Activated T-cell treated with anti-CD3 and anti-CD28 coated beads, Interleukin-2, amount 50 U/mL, for 4 hours (primary cell): ENCODE measurements at regions not wholly inside any gene's neighbourhood (a gene's known extent, or its start where the extent isn't known, plus 50 kb on each side); places are given as distances from the start of the nearest gene placed in this dataset.

ENCODE experiments used
- ATAC-seq, 2 donors: fragments of 200-7000 bp; cut with Tn5 transposase; one replicate each; pipeline ENCODE4 v1.10.0; 2021
- DNase-seq: peaks from one replicate; pipeline ENCODE4 v3.0.0-alpha.2; 2020
- H3K27me3 Mint-ChIP-seq: one replicate; pipeline ENCODE4 v1.8.0; 2021; ENCODE audit warnings: low read depth, mixed read lengths
- H3K36me3 Mint-ChIP-seq: one replicate; pipeline ENCODE4 v1.8.0; 2022; ENCODE audit warnings: mixed read lengths; ENCODE audit not compliant: insufficient read depth
- H3K4me1 Mint-ChIP-seq: one replicate; pipeline ENCODE4 v1.8.0; 2021; ENCODE audit warnings: low read depth, mixed read lengths
- H3K4me3 Mint-ChIP-seq: one replicate; pipeline ENCODE4 v1.8.0; 2021; ENCODE audit warnings: mild to moderate bottlenecking, moderate library complexity, mixed read lengths
- H3K9me3 Mint-ChIP-seq: one replicate; pipeline ENCODE4 v1.8.0; 2021; ENCODE audit warnings: mixed read lengths

DNA sequence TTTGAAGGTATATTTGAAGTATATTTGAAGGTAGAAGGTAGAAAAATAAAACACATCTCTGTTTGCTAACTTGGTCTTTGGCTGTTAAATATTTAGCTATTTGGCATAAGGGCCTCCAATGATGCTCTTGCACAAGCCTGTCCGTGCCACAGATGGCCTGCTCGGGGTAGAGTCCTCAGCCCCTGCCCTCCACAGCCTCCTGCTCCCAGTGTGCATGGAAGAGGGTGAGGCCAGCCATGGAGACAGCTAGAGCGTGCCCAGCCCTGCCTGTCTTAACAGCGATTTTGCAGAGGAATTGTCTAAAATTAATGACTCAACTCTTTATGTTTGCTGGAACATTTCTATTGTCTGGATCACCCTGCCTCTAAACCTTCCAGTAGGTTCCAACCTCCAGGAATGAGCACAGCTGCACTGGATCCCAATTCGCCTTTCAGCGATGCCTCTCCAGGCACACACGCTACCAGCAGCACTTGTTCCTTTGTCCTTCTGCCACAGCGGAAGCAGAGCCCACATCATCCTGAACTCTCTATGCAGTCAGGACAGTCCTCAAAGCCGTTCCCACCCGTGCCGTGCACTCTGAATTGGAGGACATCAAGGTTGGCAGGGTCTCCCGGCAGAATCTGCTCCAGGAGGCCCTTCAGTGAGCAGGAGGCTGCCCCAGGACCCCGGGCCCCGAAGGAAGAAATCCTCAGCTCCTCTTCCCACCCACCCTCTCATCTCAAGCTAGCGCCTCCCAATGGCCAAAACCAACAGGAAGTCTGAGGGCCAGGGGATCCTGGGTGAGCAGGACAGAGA is 254.0 kb upstream of the IRX1 start:
- peaks cover 4% of the 10 kb centered on the region for H3K9me3 Mint-ChIP-seq
- ATAC-seq, result no peak
- H3K4me3 Mint-ChIP-seq, result no peak overlapping the region
- no peaks in the 10 kb centered on the region for H3K4me1 Mint-ChIP-seq
- DNase-seq, result no peak
- H3K36me3 Mint-ChIP-seq, result no peaks in the 10 kb centered on the region
- H3K27me3 Mint-ChIP-seq, result no peaks in the 10 kb centered on the region

DNA sequence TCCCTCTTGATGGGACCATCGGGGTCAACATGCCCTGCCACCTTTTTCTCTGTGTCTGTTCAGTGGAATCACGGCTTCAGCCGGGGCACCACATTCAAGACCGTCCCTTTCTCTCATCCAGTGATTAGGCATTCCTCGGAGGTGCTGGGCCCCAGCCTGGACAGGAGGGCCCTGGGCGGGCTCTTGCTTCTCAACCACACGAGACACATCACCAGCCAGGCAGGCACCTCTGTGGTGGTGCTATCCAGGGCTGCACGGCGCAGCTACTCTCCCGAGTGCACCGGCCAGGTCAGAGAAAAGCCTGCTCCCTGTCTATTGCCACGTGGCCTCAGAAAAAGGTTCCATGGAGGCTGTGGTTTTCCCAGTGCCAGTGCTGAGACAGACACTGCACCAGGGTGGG is 255.2 kb upstream of the IRX1 start:
- Mint-ChIP-seq H3K4me3 (no peak overlapping the region), H3K9me3 (peaks cover 4% of the 10 kb centered on the region), H3K27me3 (no peaks in the 10 kb centered on the region), H3K36me3 (no peaks in the 10 kb centered on the region), H3K4me1 (no peaks in the 10 kb centered on the region)
- DNase-seq (no peak), ATAC-seq (no peak)

- peaks cover 4% of the 10 kb centered on the region for H3K9me3 Mint-ChIP-seq
- no peak overlapping the region for H3K4me3 Mint-ChIP-seq
- no peaks in the 10 kb centered on the region for H3K4me1 Mint-ChIP-seq
- ATAC-seq (no peak), DNase-seq (no peak)
- no peaks in the 10 kb centered on the region for H3K27me3 Mint-ChIP-seq
- H3K36me3 Mint-ChIP-seq, result no peaks in the 10 kb centered on the region
Observed at GRCh38 chr5:3339798-3340115, 255.9 kb upstream of the IRX1 start.

- no peaks in the 10 kb centered on the region for H3K36me3 Mint-ChIP-seq
- peaks cover 4% of the 10 kb centered on the region for H3K9me3 Mint-ChIP-seq
- H3K4me3 Mint-ChIP-seq, result no peak overlapping the region
- no peaks in the 10 kb centered on the region for H3K4me1 Mint-ChIP-seq
- no peak for ATAC-seq
- no peaks in the 10 kb centered on the region for H3K27me3 Mint-ChIP-seq
- DNase-seq, result no peak
Observed at GRCh38 chr5:3339092-3339797, 256.4 kb upstream of the IRX1 start.

- Mint-ChIP-seq H3K4me3 (no peak overlapping the region), H3K4me1 (no peaks in the 10 kb centered on the region), H3K36me3 (no peaks in the 10 kb centered on the region), H3K27me3 (no peaks in the 10 kb centered on the region), H3K9me3 (peaks cover 4% of the 10 kb centered on the region)
- DNase-seq, result no peak
- ATAC-seq, result no peak
Observed at GRCh38 chr5:3337812-3338541, 257.7 kb upstream of the IRX1 start.

- peaks cover 10% of the 10 kb centered on the region for H3K9me3 Mint-ChIP-seq
- ATAC-seq, result no peak
- H3K4me3 Mint-ChIP-seq, result no peak overlapping the region
- H3K4me1 Mint-ChIP-seq, result no peaks in the 10 kb centered on the region
- no peaks in the 10 kb centered on the region for H3K27me3 Mint-ChIP-seq
- no peak for DNase-seq
- H3K36me3 Mint-ChIP-seq, result no peaks in the 10 kb centered on the region
Observed at GRCh38 chr5:3336666-3337065, 259.0 kb upstream of the IRX1 start.

DNA sequence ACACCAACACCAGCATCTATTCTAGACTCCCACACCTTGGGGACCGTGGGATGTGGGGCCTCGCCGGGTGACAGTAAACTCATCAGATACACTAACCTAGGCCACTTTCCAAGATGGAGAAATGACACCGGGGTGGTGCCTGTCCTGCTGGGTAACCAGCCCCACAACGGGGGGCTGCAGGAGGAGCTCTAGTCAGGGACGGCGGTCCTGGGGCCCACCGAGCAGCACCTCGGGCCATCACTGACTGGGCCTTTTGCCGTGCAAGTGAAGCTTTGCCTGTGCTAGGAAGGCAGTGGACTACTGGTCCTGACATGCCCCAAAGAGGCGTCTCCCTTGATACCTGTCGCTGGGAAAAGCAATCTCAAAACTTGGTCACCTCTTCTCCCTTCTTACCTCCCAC is 260.3 kb upstream of the IRX1 start:
- Mint-ChIP-seq H3K36me3 (no peaks in the 10 kb centered on the region), H3K27me3 (no peaks in the 10 kb centered on the region), H3K9me3 (peaks cover 10% of the 10 kb centered on the region), H3K4me1 (no peaks in the 10 kb centered on the region), H3K4me3 (no peak overlapping the region)
- ATAC-seq (no peak), DNase-seq (no peak)

DNA sequence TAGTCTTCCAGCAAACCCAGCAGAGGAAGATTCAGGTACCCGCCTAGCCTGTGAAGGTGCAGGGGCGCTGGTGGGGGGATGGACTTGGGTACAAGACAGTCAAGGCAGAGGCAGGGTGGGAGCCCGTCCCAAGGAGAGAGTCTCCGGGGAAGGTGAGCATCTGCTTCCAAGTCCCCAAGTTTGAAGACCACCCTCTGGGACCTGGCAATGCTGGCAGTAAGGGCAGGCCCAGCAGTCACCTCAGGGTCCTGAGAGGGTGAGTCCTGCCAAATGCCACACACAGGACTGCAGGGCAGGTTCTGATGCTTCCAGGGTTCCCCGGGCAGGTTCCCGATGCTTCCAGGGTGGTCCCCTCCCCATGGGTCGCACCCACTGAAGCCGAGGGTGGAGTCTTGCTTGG is 261.8 kb upstream of the IRX1 start:
- H3K4me3 Mint-ChIP-seq, result no peak overlapping the region
- ATAC-seq (no peak), DNase-seq (no peak)
- no peaks in the 10 kb centered on the region for H3K36me3 Mint-ChIP-seq
- peaks cover 6% of the 10 kb centered on the region for H3K9me3 Mint-ChIP-seq
- no peaks in the 10 kb centered on the region for H3K27me3 Mint-ChIP-seq
- H3K4me1 Mint-ChIP-seq, result no peaks in the 10 kb centered on the region

- Mint-ChIP-seq H3K9me3 (peaks cover 6% of the 10 kb centered on the region), H3K36me3 (no peaks in the 10 kb centered on the region), H3K27me3 (no peaks in the 10 kb centered on the region), H3K4me1 (no peaks in the 10 kb centered on the region), H3K4me3 (no peak overlapping the region)
- ATAC-seq (no peak), DNase-seq (no peak)
Observed at GRCh38 chr5:3333105-3333504, 262.5 kb upstream of the IRX1 start.

- DNase-seq (no peak), ATAC-seq (no peak)
- Mint-ChIP-seq H3K9me3 (peaks cover 6% of the 10 kb centered on the region), H3K4me3 (no peak overlapping the region), H3K27me3 (no peaks in the 10 kb centered on the region), H3K4me1 (no peaks in the 10 kb centered on the region), H3K36me3 (no peaks in the 10 kb centered on the region)
Observed at GRCh38 chr5:3331819-3332218, 263.8 kb upstream of the IRX1 start.

DNA sequence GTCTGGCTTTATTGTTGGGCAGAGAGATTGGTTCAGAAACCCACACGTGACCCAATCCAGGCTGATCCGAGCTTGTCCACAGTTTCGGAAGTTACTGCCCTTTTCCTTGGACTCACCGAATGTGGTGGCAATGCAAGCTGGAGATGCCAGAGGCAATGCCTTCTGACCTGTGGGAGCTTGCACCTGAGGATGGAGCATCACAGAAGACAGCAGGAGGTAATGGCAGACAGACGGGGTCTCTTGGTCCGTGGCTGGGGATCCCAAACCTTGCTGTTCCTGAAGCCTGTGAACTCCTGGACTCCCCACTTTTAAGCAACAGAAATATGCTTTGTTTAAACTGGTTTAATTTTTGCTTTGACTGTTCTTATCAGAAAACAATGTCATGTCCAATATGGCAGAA is 265.2 kb upstream of the IRX1 start:
- Mint-ChIP-seq H3K36me3 (no peaks in the 10 kb centered on the region), H3K4me1 (no peaks in the 10 kb centered on the region), H3K27me3 (no peaks in the 10 kb centered on the region), H3K4me3 (no peak overlapping the region), H3K9me3 (peaks cover 8% of the 10 kb centered on the region)
- ATAC-seq, result no peak
- no peak for DNase-seq

GRCh38 chr5:3329427-3329826 is 266.2 kb upstream of the IRX1 start:
- peaks cover 13% of the 10 kb centered on the region for H3K9me3 Mint-ChIP-seq
- no peaks in the 10 kb centered on the region for H3K36me3 Mint-ChIP-seq
- DNase-seq (no peak), ATAC-seq (no peak)
- H3K4me3 Mint-ChIP-seq, result no peak overlapping the region
- H3K4me1 Mint-ChIP-seq, result no peaks in the 10 kb centered on the region
- H3K27me3 Mint-ChIP-seq, result no peaks in the 10 kb centered on the region

GRCh38 chr5:3326841-3327232 is 268.8 kb upstream of the IRX1 start:
- Mint-ChIP-seq H3K4me3 (no peak overlapping the region), H3K36me3 (no peaks in the 10 kb centered on the region), H3K4me1 (no peaks in the 10 kb centered on the region), H3K9me3 (peaks cover 8% of the 10 kb centered on the region), H3K27me3 (no peaks in the 10 kb centered on the region)
- ATAC-seq, result no peak
- DNase-seq, result no peak

- H3K36me3 Mint-ChIP-seq, result no peaks in the 10 kb centered on the region
- H3K4me3 Mint-ChIP-seq, result no peak overlapping the region
- no peak for ATAC-seq
- peaks cover 8% of the 10 kb centered on the region for H3K9me3 Mint-ChIP-seq
- no peaks in the 10 kb centered on the region for H3K27me3 Mint-ChIP-seq
- no peaks in the 10 kb centered on the region for H3K4me1 Mint-ChIP-seq
- DNase-seq, result no peak
Observed at GRCh38 chr5:3325972-3326840, 269.4 kb upstream of the IRX1 start.
